ENCODE measurements at regions not wholly inside any gene's neighbourhood (a gene's known extent, or its start where the extent isn't known, plus 50 kb on each side); places are given as distances from the start of the nearest gene placed in this dataset.

DNA sequence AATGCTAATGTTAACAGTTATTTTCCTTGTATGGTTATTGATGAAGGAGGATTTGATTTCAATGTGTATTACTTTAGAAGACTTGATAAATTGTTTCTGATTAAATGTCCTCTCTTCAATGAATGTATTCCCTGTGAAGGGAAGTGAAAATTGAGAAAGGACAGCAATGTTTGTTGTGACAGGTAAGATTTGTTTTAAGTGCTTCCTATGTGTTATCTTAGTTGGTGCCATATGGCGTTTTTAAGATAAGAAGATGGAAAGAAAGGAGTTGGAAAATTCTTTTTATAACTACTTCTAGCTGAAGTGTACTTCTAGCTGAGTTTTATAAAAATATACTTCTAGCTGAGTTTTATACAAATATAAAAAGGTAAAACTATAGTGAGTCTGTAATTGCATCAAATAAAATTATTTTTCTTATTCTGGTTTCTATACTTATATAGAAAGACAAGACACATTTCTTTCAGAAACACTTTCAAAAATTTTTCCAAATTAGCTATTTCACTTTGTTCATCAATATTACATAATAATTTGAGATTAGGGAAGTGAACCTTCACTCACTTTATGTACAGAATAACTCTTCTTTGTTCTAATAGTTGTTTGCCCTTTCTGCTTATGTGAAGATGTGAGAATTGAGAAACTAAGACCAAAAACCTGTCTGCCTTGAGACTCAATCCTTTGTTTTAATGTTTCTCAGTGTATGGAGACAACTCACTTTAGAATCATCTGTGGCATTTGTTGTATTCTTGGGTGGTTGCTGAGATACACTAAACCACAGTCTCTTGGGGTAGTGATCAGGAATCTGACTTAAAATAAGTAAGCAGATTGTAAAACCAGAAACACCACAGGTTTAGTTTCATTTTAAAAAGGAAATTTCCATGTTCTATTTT, 382.9 kb upstream of the B3GALT2 start (continued):
- TF ChIP-seq TCF7 (IDR thresholded peaks at IDR 0.05; ENCODE audit: borderline replicate concordance), result no peak
- TF ChIP-seq IKZF2 (IDR thresholded peaks at IDR 0.05), result no peak
- TF ChIP-seq BACH1 (IDR thresholded peaks at IDR 0.05; ENCODE audit: borderline replicate concordance), result no peak
- no peak for TF ChIP-seq WRNIP1 (IDR thresholded peaks at IDR 0.05; ENCODE audit: borderline replicate concordance, low read depth, low read length)
- no peak for TF ChIP-seq TAF1 (IDR thresholded peaks at IDR 0.05; ENCODE audit: borderline replicate concordance, low read depth, low read length)
- no peak for TF ChIP-seq CEBPB (IDR thresholded peaks at IDR 0.05; ENCODE audit: borderline replicate concordance in 1 of 2, low read depth in 2 of 2, low read length in 2 of 2)
- TF ChIP-seq, protein P1, sequence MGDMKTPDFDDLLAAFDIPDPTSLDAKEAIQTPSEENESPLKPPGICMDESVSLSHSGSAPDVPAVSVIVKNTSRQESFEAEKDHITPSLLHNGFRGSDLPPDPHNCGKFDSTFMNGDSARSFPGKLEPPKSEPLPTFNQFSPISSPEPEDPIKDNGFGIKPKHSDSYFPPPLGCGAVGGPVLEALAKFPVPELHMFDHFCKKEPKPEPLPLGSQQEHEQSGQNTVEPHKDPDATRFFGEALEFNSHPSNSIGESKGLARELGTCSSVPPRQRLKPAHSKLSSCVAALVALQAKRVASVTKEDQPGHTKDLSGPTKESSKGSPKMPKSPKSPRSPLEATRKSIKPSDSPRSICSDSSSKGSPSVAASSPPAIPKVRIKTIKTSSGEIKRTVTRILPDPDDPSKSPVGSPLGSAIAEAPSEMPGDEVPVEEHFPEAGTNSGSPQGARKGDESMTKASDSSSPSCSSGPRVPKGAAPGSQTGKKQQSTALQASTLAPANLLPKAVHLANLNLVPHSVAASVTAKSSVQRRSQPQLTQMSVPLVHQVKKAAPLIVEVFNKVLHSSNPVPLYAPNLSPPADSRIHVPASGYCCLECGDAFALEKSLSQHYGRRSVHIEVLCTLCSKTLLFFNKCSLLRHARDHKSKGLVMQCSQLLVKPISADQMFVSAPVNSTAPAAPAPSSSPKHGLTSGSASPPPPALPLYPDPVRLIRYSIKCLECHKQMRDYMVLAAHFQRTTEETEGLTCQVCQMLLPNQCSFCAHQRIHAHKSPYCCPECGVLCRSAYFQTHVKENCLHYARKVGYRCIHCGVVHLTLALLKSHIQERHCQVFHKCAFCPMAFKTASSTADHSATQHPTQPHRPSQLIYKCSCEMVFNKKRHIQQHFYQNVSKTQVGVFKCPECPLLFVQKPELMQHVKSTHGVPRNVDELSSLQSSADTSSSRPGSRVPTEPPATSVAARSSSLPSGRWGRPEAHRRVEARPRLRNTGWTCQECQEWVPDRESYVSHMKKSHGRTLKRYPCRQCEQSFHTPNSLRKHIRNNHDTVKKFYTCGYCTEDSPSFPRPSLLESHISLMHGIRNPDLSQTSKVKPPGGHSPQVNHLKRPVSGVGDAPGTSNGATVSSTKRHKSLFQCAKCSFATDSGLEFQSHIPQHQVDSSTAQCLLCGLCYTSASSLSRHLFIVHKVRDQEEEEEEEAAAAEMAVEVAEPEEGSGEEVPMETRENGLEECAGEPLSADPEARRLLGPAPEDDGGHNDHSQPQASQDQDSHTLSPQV (IDR thresholded peaks at IDR 0.05), result no peak
- TF ChIP-seq NRF1 (conservative IDR thresholded peaks at IDR 0.05; ENCODE audit: low read depth, low read length), result no peak
- TF ChIP-seq TARDBP (IDR thresholded peaks at IDR 0.05; ENCODE audit: borderline replicate concordance), result no peak
- TF ChIP-seq, protein P2, sequence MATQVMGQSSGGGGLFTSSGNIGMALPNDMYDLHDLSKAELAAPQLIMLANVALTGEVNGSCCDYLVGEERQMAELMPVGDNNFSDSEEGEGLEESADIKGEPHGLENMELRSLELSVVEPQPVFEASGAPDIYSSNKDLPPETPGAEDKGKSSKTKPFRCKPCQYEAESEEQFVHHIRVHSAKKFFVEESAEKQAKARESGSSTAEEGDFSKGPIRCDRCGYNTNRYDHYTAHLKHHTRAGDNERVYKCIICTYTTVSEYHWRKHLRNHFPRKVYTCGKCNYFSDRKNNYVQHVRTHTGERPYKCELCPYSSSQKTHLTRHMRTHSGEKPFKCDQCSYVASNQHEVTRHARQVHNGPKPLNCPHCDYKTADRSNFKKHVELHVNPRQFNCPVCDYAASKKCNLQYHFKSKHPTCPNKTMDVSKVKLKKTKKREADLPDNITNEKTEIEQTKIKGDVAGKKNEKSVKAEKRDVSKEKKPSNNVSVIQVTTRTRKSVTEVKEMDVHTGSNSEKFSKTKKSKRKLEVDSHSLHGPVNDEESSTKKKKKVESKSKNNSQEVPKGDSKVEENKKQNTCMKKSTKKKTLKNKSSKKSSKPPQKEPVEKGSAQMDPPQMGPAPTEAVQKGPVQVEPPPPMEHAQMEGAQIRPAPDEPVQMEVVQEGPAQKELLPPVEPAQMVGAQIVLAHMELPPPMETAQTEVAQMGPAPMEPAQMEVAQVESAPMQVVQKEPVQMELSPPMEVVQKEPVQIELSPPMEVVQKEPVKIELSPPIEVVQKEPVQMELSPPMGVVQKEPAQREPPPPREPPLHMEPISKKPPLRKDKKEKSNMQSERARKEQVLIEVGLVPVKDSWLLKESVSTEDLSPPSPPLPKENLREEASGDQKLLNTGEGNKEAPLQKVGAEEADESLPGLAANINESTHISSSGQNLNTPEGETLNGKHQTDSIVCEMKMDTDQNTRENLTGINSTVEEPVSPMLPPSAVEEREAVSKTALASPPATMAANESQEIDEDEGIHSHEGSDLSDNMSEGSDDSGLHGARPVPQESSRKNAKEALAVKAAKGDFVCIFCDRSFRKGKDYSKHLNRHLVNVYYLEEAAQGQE (IDR thresholded peaks at IDR 0.05; ENCODE audit: low read depth, low read length), result no peak
- no peak for TF ChIP-seq SPI1 (IDR thresholded peaks at IDR 0.05; ENCODE audit: borderline replicate concordance, insufficient read depth, low read depth, low read length)
- no peak for TF ChIP-seq NFXL1 (IDR thresholded peaks at IDR 0.05; ENCODE audit: borderline replicate concordance)
- TF ChIP-seq PAX5 (IDR thresholded peaks at IDR 0.05; ENCODE audit: borderline replicate concordance, low read depth, low read length), result no peak
